GM12801 (cell line): ENCODE measurements at regions not wholly inside any gene's neighbourhood (a gene's known extent, or its start where the extent isn't known, plus 50 kb on each side); places are given as distances from the start of the nearest gene placed in this dataset.

Experiments
- TF ChIP-seq, protein P1 (sequence below): IDR thresholded peaks from one replicate; pipeline ENCODE4 v1.5.1; 2011; ENCODE audit warnings: control low read depth; ENCODE audit not compliant: insufficient read length; ENCODE audit errors: extremely low read depth

DNA sequence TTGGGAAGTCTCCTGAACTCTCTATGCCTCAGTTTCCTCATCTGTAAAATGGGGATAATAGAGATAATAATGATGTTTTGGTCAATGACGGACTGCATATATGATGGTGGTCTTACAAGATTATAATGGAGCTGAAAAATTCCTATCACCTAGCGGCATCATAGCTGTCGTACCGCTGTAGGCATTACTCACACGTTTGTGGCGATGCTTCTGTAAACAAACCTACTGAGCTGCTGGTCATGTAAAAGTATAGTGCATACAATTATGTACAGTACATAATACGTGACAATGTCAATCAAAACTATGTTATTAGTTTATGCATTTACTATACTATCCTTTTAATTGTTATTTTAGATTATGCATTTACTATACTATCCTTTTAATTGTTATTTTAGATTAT is 339.1 kb upstream of the NPVF start:
- TF ChIP-seq, protein P1, sequence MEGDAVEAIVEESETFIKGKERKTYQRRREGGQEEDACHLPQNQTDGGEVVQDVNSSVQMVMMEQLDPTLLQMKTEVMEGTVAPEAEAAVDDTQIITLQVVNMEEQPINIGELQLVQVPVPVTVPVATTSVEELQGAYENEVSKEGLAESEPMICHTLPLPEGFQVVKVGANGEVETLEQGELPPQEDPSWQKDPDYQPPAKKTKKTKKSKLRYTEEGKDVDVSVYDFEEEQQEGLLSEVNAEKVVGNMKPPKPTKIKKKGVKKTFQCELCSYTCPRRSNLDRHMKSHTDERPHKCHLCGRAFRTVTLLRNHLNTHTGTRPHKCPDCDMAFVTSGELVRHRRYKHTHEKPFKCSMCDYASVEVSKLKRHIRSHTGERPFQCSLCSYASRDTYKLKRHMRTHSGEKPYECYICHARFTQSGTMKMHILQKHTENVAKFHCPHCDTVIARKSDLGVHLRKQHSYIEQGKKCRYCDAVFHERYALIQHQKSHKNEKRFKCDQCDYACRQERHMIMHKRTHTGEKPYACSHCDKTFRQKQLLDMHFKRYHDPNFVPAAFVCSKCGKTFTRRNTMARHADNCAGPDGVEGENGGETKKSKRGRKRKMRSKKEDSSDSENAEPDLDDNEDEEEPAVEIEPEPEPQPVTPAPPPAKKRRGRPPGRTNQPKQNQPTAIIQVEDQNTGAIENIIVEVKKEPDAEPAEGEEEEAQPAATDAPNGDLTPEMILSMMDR = no peak

DNA sequence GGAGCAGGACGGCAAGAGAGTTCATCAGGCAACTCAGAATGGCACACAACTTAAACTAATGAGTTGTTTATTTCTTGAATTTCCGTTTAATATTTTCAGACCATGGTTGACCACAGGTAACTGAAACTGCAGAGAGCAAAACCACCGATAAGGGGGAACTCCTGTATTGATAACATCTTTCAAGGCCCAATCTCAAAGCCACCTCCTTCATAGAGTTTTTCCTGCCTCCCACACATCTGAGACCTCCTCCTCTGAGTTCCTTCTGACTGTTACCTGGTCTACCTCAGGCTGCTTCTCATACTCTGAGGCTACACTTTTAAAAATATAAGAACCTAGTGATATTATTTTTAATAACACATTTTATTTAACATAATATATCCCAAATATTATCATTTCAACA is 341.5 kb upstream of the NPVF start:
- TF ChIP-seq, protein P1 = no peak

DNA sequence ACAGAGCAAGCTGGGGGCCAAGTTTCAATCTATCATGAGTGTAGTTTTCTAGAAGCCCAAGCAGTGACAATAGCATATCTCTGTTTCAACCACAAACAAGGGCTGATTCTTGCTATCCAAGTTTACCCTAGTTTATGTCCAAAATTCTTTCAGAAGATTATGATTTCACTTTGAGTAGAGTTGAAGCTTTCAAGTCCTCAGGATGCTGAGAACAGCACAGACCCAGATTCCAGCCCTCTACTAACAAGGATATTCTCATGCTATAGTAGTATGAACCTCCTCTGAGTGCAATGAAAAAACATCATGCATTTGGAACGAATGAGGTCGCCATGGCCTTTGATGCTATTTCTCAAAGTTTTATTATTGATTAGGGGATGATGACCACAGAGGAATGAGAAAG is 344.1 kb upstream of the NPVF start:
- TF ChIP-seq, protein P1 = no peak

DNA sequence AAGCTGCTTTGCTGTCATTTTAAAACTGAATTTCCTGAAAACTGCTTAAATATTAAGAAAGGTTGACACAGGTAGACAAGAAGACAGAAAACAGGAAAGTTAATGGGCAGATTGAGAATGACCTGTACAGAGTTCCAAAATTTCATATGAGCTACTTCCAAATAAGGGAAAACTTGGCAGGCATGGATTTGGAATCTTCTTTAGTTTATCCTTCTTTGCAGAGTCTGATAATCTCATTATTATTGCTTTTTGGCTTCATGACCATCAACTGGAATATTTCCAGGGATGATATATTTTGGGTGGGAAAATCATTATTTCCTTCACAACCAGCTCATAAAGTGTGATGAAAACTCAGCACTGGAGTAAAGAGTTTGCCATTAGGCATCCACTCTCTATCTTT is 346.5 kb upstream of the NPVF start:
- TF ChIP-seq, protein P1 = no peak

DNA sequence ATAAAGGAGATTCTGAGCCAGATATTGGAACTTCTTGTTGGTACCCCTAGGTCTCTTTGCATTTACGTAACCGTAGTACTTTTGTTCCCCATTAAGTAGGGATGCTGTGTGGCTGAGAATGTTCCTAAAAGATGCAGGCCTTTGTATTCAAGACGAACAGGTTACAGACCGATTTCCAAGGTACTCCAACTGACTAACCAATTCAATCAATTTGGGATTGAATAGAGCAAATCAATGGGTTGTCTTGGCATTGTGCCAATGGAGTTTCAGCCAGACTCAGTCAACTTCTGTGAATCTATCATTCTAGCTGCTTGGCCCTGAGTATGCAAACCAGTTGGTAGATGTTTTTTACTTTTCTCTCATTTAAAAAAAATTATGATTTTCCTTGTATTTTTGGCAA is 347.3 kb upstream of the NPVF start:
- TF ChIP-seq, protein P1 = no peak

DNA sequence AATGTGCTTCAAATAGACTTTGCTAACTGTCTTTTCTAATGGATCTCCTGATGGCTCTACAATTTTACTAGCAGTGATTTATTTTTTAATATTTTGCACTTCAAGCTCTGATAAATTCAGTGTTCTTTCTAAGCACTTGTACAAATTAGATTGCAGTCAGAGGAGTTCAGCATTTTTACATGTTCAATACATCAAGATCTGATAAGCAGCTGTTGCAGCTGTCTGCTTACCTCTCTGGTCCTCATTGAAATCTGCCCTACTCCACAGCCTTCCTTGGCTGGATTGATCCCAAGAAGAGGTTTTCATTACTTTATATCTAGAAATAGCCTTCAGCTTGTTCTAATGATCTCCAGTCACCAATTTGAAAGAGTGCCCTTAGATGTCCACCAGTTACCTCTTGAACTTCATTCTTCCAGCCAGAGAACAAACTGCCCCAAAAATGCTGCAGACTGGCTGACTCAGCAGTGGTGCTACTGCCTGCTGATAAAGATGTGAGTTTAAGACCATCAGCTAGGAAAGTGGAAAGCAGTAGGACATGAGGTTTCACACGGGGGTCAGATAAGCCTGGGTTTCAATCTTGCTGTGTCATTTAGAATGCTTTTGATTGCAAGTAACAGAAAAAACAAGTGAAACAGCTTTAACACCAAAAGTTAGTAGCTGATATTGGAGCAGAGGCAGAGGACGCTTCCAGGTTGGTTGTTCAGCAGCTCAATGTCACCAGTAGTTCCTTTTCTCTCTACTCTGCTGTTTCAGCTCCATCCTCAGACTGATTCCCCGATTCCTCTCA is 350.9 kb upstream of the NPVF start:
- TF ChIP-seq, protein P1 = no peak

DNA sequence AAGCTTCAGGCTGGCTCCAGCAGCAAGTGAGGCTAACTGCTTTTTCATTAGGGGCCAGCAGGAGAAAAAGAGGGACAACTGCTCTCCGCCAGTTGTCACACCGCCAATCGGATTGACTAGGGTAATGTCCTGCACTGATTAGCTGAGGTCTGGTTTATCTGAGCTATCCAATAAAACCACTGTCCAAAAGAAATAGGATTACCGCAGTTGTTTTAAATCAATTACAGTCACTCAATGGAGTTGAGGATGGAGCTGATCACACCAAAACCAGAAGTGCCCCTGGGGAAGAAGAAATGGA is 351.4 kb upstream of the NPVF start:
- TF ChIP-seq, protein P1 = no peak
